ENCODE measurements at regions not wholly inside any gene's neighbourhood (a gene's known extent, or its start where the extent isn't known, plus 50 kb on each side); places are given as distances from the start of the nearest gene placed in this dataset.

DNA sequence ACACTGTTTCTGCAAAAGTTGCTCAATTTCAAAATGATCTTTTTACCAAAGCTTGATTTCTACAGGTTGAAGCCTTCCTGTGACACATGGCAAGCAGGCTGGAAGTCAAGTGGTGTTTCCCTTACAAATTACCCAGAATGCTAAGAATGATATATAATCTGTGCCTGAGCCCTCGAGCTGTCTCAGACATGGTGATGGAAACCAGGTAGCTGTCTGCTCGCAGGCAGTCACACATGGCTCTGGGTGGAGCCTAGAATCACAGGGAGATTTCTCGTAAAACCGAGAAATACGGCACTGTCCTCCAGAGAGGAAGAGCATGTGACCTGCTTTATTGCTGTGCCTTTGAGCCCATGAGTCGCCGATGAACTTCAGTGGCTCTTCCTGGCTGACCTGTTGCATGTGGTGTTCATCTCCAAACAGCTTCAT lies 392.9 kb downstream of the ZNF521 start (continued):
- TF ChIP-seq, protein P1, sequence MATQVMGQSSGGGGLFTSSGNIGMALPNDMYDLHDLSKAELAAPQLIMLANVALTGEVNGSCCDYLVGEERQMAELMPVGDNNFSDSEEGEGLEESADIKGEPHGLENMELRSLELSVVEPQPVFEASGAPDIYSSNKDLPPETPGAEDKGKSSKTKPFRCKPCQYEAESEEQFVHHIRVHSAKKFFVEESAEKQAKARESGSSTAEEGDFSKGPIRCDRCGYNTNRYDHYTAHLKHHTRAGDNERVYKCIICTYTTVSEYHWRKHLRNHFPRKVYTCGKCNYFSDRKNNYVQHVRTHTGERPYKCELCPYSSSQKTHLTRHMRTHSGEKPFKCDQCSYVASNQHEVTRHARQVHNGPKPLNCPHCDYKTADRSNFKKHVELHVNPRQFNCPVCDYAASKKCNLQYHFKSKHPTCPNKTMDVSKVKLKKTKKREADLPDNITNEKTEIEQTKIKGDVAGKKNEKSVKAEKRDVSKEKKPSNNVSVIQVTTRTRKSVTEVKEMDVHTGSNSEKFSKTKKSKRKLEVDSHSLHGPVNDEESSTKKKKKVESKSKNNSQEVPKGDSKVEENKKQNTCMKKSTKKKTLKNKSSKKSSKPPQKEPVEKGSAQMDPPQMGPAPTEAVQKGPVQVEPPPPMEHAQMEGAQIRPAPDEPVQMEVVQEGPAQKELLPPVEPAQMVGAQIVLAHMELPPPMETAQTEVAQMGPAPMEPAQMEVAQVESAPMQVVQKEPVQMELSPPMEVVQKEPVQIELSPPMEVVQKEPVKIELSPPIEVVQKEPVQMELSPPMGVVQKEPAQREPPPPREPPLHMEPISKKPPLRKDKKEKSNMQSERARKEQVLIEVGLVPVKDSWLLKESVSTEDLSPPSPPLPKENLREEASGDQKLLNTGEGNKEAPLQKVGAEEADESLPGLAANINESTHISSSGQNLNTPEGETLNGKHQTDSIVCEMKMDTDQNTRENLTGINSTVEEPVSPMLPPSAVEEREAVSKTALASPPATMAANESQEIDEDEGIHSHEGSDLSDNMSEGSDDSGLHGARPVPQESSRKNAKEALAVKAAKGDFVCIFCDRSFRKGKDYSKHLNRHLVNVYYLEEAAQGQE (IDR thresholded peaks at IDR 0.05) = no peak
- TF ChIP-seq, protein P2, sequence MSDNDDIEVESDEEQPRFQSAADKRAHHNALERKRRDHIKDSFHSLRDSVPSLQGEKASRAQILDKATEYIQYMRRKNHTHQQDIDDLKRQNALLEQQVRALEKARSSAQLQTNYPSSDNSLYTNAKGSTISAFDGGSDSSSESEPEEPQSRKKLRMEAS (IDR thresholded peaks at IDR 0.05) = no peak
- no peak for TF ChIP-seq RXRA (IDR thresholded peaks at IDR 0.05)
- no peak for TF ChIP-seq HNF4G (IDR thresholded peaks at IDR 0.05)
- TF ChIP-seq ATF3 (IDR thresholded peaks at IDR 0.05) = no peak
- TF ChIP-seq SP1 (IDR thresholded peaks at IDR 0.05) = no peak

- Histone ChIP-seq H3K4me3 (ENCODE audit: low read depth in 1 of 3, low read length in 3 of 3) (no peak overlapping the region), H3K27ac (ENCODE audit: low read depth in 1 of 2, low read length in 2 of 2) (no peak overlapping the region), H3K36me3 (ENCODE audit: control insufficient read depth in 4 of 4, insufficient read depth in 3 of 4, low read depth in 1 of 4, low read length in 3 of 4) (no peaks in the 10 kb centered on the region), H3K4me1 (ENCODE audit: control insufficient read depth in 4 of 4, insufficient read depth in 4 of 4, low read length in 3 of 4) (no peaks in the 10 kb centered on the region), H3K27me3 (ENCODE audit: control insufficient read depth in 4 of 4, insufficient read depth in 4 of 4, low read length in 3 of 4) (no peaks in the 10 kb centered on the region), H3K9ac (ENCODE audit: low read depth in 1 of 2, low read length in 2 of 2) (no peak overlapping the region), H3K9me3 (ENCODE audit: control insufficient read depth in 4 of 4, low read length in 3 of 4) (no peaks in the 10 kb centered on the region)
- no peak for DNase-seq (ENCODE audit: low spot score)
- 59% methylated on average over 4 of the region's 4 CpGs for WGBS
- no peak for TF ChIP-seq HNF4A (conservative IDR thresholded peaks at IDR 0.05)
- no peak for TF ChIP-seq SP1 (IDR thresholded peaks at IDR 0.05)
- no peak for TF ChIP-seq NR2F2 (IDR thresholded peaks at IDR 0.05)
- no peak for TF ChIP-seq JUND (IDR thresholded peaks at IDR 0.05)
- TF ChIP-seq ZBTB33 (IDR thresholded peaks at IDR 0.05) = no peak
- TF ChIP-seq, protein P2 (IDR thresholded peaks at IDR 0.05) = no peak
- no peak for TF ChIP-seq RXRA (IDR thresholded peaks at IDR 0.05)
- TF ChIP-seq HNF4G (IDR thresholded peaks at IDR 0.05) = no peak
Measured at GRCh38 chr18:24964216-24964615, 387.8 kb downstream of the ZNF521 start.

GRCh38 chr18:24968238-24968775 lies 383.7 kb downstream of the ZNF521 start:
- Histone ChIP-seq H3K4me3 (ENCODE audit: low read depth in 1 of 3, low read length in 3 of 3) (no peak overlapping the region), H3K9me3 (ENCODE audit: control insufficient read depth in 4 of 4, low read length in 3 of 4) (peaks cover 0 to 2% (median 0%) of the 10 kb centered on the region in 4 donors), H3K9ac (ENCODE audit: low read depth in 1 of 2, low read length in 2 of 2) (no peak overlapping the region), H3K36me3 (ENCODE audit: control insufficient read depth in 4 of 4, insufficient read depth in 3 of 4, low read depth in 1 of 4, low read length in 3 of 4) (no peaks in the 10 kb centered on the region), H3K27ac (ENCODE audit: low read depth in 1 of 2, low read length in 2 of 2) (no peak overlapping the region), H3K27me3 (ENCODE audit: control insufficient read depth in 4 of 4, insufficient read depth in 4 of 4, low read length in 3 of 4) (no peaks in the 10 kb centered on the region), H3K4me1 (ENCODE audit: control insufficient read depth in 4 of 4, insufficient read depth in 4 of 4, low read length in 3 of 4) (no peaks in the 10 kb centered on the region)
- TF ChIP-seq GABPA (IDR thresholded peaks at IDR 0.05 in 1 of 2, conservative IDR thresholded peaks at IDR 0.05 in 1 of 2) (no peak), TAF1 (conservative IDR thresholded peaks at IDR 0.05) (no peak), FOXA2 (IDR thresholded peaks at IDR 0.05) (no peak), EGR1 (IDR thresholded peaks at IDR 0.05; ENCODE audit: low read depth in 2 of 2) (no peak), NR2F2 (IDR thresholded peaks at IDR 0.05) (no peak), RAD21 (IDR thresholded peaks at IDR 0.05) (no peak), RXRA (IDR thresholded peaks at IDR 0.05) (no peak), JUND (IDR thresholded peaks at IDR 0.05) (no peak), HNF4A (conservative IDR thresholded peaks at IDR 0.05) (no peak)
- TF ChIP-seq, protein P2 (IDR thresholded peaks at IDR 0.05) = no peak
- no peak for DNase-seq (ENCODE audit: low spot score)
- 79% methylated on average over 3 of the region's 3 CpGs for WGBS

Data from liver (tissue), 7 donors.